Kidney glomerular epithelial cell (primary cell): ENCODE measurements at regions not wholly inside any gene's neighbourhood (a gene's known extent, or its start where the extent isn't known, plus 50 kb on each side); places are given as distances from the start of the nearest gene placed in this dataset.
"Not testable (repeated sequence)": the region's sequence is repeated elsewhere in the genome, so short reads cannot be mapped to it uniquely, and the experiment has no call there.

Experiments
- DNase-seq: peaks from one replicate; lab custom pipeline; 2025; lab: John Stamatoyannopoulos, UW

- not testable (repeated sequence) for DNase-seq
These were observed 668.3 kb downstream of the PRIM2 start for GRCh38 chr6:57985734-57986133.

DNA sequence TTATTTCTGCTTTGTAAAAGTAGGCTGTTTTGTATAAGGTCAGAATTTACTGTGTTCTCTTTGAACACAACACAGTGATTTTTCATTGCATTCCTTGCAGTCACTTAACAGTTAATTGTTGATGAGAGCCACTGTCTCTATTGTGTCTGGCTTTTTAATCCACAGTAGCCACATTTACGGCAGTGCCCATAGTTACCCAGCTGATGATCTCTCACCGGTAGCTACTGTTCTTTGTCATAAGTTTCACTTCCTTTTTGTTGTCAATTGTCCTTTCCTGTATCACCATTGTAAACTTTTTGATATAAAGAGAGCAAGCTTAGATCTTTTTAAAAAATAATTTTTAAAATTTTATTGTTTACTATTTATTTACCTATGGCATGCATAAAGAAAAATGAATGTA is 669.2 kb downstream of the PRIM2 start:
- DNase-seq = not testable (repeated sequence)

- DNase-seq = not testable (repeated sequence)
These were observed 672.2 kb downstream of the PRIM2 start for GRCh38 chr6:57989520-57990080.

- DNase-seq = not testable (repeated sequence)
These were observed 681.6 kb downstream of the PRIM2 start for GRCh38 chr6:57998858-57999619.

- DNase-seq = not testable (repeated sequence)
These were observed 682.8 kb downstream of the PRIM2 start for GRCh38 chr6:58000233-58000632.

DNA sequence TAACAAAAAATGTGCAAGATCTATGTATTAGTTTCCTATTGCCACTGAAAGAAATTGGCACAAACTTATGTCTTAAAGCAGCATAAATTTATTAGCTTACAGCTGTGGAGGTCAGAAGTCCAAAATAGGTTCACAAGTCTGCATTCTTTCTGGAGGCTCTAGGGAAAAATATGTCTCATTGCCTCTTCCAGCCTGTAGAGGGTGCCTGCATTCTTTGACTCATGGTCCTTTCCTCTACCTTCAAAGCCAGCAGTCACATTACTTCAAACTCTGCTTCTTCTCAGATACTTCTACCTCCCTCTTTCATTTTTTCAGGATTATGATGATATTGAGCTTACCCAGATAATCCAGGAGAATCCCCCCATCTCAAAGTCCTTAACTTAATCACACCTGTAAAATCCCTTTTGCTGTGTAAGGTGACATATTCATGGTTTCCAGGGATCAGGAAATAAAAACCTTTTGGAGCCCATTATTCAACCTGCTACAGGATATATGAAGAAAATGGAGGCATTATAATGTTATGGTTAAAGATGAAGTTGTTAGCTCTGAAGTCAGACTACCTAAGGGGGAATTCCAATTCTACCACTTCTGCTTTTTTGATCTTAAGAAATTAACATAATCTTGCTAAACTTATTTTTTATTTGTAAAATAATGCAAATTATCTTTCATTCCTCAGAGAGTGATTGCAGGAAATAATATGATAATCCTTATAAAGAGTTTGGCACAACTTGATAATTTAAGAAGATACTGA is 686.2 kb downstream of the PRIM2 start:
- DNase-seq = peak; percentile 4

- not testable (repeated sequence) for DNase-seq
These were observed 690.0 kb downstream of the PRIM2 start for GRCh38 chr6:58007334-58008000.

DNA sequence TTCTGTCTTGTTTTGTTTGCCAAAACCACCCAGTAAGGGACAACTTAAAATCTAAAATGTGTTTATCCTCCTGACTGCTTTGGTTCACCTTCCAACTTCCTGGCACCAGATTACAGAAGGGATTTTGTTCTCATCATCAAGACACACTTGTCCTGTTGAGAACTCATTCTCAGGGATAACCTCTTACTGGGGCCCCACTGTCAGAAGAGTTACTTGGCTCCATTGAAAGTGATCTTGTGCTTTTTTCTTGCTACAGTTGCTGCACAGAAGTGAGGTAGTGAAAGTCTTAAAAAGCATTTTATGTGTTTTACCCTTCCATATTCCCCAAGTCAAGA is 690.5 kb downstream of the PRIM2 start:
- not testable (repeated sequence) for DNase-seq

DNA sequence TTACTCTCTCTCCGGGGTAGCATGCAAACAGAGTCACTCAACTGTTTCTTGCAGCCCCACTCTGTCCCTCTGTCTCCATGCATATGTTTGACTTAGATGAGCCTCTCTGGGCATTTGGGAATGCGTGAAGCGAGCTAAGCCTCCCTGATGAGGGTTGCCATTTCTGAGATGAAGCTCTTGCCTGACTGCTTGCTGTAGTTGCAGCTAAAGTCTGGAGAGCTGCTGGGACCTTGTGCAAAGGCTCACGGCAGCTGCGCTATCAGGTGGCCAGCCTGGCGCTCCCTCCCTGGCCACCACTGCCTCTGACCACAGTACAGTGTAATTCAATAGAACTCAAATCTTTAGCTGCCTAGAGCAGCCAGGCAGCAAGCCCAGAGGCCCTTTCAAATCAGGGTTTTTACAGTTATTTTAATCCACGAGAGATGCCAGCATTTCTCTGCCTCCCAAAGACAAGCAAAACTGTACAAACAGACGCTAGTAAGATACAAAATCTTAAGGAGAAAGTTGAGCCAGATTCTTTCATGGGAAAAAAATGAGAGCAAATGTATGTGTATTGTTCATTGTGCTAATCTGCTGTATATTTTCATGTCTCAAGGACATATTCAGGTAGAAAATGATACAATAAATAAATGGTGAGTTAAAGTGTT is 694.6 kb downstream of the PRIM2 start:
- not testable (repeated sequence) for DNase-seq

DNA sequence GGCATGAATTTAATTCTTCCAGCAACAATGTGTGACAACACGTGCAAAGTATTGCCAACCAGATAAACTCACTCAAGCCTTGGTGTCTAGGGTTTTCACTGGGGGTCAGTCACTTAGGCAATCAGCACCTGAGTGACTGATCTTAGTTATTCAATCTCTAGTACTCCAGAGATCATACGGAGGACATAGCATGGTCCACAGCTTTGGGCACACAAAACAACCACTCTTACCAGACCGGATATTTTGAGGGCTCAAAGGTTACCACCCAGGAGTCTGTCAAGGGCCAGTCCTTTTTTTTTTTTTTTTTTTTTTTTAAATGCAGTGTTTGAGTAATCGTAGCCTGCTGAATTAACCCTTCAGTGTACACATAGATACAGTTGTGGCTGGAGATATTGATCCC is 699.2 kb downstream of the PRIM2 start:
- not testable (repeated sequence) for DNase-seq

DNA sequence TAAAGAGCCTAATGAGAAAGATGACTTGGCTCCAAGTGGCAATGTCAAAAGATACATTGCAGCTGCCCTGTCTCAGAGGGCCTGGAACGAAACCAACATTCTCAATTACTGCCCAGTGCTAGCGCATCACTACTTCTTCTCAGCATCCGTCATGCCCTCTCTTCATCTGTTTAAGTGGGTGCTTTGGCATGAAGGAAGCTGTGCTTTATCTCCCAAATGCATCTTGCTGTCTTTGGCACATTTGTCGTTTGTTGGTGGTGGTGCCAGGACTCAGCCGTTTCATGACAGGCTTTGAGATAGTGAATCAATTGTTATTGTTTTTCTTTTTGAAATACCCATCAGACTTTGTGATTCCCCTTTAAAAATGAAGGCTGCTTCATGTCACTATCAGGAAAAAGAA is 710.8 kb downstream of the PRIM2 start:
- DNase-seq = not testable (repeated sequence)

DNA sequence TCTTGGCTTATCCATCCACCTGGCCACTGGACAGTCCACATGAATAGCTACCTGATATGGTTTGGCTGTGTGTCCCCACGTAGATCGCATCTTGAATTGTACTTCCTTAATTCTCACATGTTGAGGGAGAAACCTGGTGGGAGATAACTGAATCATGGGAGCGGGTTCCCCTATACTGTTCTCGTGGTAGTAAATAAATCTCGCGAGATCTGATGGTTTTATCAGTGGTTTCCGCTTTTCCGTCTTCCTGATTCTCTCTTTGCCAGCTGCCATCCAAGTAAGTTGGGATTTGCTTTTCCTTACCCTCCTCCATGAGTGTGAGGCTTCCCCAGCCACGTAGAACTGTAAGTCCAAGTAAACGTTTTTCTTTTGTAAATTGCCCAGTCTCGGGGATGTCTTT is 720.8 kb downstream of the PRIM2 start:
- DNase-seq = not testable (repeated sequence)

GRCh38 chr6:58046584-58046983 is 729.2 kb downstream of the PRIM2 start:
- DNase-seq = not testable (repeated sequence)

GRCh38 chr6:58047389-58047788 is 730.0 kb downstream of the PRIM2 start:
- DNase-seq = not testable (repeated sequence)

DNA sequence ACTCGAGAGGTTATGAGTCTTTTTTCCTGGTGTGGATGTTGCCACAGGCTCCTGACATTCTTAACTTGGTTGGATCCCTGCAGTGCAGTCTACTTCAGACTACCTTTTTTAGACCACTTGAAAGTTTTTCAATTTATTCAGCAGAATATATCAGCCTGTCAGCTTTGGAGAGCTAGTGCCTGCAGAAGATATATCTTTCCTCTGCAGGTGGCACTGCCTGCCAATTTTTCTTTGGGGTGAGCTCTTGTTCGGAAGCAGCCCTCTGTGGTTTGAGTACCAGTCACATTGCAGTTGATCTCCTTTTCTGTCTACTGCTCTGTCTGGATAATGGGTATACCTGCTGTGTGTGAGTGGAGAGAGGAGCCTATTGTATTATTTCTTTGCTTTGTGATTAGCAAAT is 730.4 kb downstream of the PRIM2 start:
- not testable (repeated sequence) for DNase-seq

DNA sequence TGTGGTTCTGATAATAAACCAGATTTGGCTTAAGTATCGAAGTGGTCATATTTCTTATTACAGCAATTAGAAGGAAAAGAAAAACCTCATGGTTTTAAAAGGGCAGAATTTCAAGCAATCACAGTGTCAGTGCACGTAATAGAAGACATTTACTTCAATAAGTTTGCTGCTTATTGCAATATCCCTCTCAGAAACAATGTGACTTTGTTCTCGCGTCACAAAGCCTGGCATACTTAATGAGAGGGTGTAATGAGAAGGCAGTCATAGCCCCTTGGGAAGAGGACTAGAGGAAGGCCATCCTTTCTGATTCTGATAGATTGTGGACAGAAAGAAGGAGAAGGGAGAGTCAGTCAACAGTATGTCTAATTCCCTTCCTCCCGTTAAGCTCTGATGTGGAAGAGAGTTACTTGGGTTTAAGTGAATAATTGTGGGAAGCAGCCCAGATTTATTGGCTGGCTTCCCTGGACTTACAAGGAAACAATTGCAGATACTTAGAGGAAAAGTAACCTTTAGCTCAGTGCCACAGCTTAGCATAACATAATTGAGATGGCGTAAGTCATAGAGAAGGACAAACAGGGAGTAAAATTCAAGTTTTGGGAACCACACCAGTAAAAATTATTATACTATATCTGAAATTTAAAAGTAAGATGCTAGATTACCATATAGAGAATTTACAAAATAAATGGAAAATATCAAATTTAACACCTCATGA is 738.2 kb downstream of the PRIM2 start:
- DNase-seq = not testable (repeated sequence)

DNA sequence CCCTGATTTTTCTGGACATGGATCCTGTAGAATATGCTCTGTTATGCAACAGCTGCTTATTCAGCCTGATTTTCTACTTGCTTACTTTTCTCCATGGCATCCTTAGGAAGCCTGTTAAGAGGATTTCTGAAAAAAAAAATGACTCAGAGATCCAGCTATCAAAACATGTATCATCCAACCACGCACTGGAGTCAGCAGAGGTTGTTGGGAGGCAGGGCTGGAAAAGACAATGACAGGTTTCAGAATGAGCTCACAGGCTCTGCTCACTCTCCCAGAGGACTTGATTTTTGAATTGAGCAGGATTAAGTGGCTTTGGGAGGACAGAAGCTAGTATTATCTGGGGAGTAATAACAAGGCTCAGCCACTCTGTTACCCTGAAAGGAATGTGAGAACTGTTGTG is 742.3 kb downstream of the PRIM2 start:
- peak; percentile 58 for DNase-seq

DNA sequence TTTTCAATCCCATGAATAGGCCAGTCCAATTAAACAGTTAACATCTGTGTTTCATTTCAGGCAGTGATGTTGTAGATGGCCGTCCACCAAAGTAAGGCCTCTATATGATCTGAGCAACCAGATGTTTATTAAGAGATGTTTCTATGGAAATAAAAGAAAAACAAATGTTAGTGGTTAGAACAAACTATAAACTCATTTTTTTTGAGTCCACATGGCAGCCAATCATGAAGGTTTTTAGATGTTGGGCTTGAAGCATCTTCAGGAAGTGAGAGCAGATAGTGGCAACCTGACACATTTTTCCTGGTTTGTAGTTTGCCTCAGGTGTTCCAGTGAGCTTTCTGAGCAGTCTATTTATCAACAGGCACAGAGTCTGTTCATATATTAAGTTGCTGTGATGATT is 746.1 kb downstream of the PRIM2 start:
- not testable (repeated sequence) for DNase-seq

DNA sequence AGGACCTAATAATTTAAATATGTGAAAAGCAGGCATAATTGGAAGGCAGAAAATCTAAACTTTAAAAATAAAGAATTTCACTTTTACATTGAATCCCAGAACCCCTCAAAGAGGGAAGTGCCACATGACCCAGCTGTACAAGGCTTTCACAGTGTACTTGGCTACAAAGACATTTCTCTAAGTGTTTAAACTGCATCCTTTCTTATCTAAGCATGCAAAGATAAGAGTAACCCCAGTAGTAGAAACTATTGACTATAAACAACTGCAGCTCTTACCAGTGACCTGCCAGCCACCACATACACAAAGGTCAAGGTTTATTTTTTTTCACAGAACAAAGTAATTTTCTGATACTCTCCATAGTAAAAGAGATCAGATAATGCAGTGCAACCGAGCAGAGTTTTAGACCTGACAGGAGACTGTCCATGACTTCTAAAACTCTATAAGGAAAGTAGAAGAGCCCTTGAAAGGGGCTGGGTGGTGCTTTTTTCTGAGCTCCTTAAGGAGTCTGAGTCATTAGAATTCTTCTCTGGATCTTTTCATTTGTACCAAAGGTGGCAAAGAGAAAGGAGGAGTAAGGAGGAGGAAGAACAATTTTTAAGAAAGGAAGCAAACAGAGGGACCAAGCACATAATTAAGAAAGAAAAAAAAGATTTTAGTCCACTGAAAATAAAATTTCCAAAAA is 750.6 kb downstream of the PRIM2 start:
- not testable (repeated sequence) for DNase-seq

DNA sequence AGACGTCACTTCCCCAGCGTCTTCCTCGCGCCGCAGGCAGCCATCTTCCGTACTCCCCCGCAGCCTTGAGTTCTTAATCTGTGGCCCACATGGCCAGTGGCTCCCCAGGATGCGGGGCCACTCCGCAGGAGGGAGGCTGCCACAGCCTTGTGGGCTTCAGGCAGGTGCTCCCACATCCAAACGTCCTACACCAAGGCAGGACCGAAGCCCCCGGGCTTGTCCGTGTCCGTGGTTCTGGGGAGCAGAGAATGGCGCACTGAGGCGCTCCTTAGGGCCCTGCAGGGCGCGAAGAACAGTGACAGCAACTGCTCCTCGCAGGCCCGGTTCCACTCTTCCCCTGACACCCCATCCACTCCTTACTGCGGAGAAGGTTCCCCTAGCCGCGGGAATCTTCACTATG is 755.8 kb downstream of the PRIM2 start:
- no peak for DNase-seq

GRCh38 chr6:58090067-58090466 is 772.6 kb downstream of the PRIM2 start:
- not testable (repeated sequence) for DNase-seq
